Thyroid gland (tissue), 4 donors: ENCODE measurements at regions not wholly inside any gene's neighbourhood (a gene's known extent, or its start where the extent isn't known, plus 50 kb on each side); places are given as distances from the start of the nearest gene placed in this dataset.

Experiments
- POLR2A ChIP-seq, 2 donors: fragments of 450-650 bp; IDR thresholded peaks; one replicate each; pipeline ENCODE4 v1.6.1; 2017; ENCODE audit warnings: antibody characterized with exemption in 2 of 2, mild to moderate bottlenecking in 2 of 2, moderate library complexity in 1 of 2
- TF ChIP-seq, protein P1 (sequence below), 6 experiments: fragments of 200-600 bp in 3 of 6; fragments of 450-650 bp in 3 of 6; sonication (generic) in 3 of 6; IDR thresholded peaks; one replicate each; pipeline ENCODE4 v1.5.1; 2016 to 2019; ENCODE audit warnings: antibody characterized with exemption in 6 of 6, mild to moderate bottlenecking in 2 of 6, inconsistent platforms in 1 of 6, moderate library complexity in 1 of 6

DNA sequence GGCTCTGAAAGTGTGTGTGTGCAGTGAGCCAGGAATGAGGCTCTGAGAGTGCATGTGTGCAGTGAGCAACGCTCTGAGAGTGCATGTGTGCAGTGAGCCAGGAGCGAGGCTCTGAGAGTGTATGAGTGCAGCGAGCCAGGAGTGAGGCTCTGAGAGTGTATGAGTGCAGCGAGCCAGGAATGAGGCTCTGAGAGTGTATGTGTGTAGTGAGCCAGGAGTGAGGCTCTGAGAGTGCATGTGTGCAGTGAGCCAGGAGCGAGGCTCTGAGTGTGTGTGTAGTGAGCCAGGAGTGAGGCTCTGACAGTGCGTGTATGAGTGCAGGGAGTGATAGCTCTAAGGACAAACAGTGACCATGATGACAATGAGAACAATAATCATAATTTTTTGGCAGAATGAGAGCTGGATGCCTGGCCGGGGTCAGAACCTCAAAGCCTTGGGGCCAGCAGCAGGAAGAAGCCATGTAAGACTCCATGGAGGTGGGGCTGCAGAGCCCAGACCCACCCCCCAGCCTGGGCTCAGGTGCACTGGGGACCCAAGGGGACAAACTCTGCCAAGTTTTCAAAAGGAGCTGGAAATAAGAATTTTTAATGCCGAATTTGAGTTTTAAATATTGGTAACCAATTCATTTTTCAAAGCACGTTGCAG is 85.7 kb upstream of the PRR20G start:
- TF ChIP-seq, protein P1, sequence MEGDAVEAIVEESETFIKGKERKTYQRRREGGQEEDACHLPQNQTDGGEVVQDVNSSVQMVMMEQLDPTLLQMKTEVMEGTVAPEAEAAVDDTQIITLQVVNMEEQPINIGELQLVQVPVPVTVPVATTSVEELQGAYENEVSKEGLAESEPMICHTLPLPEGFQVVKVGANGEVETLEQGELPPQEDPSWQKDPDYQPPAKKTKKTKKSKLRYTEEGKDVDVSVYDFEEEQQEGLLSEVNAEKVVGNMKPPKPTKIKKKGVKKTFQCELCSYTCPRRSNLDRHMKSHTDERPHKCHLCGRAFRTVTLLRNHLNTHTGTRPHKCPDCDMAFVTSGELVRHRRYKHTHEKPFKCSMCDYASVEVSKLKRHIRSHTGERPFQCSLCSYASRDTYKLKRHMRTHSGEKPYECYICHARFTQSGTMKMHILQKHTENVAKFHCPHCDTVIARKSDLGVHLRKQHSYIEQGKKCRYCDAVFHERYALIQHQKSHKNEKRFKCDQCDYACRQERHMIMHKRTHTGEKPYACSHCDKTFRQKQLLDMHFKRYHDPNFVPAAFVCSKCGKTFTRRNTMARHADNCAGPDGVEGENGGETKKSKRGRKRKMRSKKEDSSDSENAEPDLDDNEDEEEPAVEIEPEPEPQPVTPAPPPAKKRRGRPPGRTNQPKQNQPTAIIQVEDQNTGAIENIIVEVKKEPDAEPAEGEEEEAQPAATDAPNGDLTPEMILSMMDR (IDR thresholded peaks at IDR 0.05) = no peak
- no peak for TF ChIP-seq POLR2A (IDR thresholded peaks at IDR 0.05)
